ENCODE measurements at regions not wholly inside any gene's neighbourhood (a gene's known extent, or its start where the extent isn't known, plus 50 kb on each side); places are given as distances from the start of the nearest gene placed in this dataset.

DNA sequence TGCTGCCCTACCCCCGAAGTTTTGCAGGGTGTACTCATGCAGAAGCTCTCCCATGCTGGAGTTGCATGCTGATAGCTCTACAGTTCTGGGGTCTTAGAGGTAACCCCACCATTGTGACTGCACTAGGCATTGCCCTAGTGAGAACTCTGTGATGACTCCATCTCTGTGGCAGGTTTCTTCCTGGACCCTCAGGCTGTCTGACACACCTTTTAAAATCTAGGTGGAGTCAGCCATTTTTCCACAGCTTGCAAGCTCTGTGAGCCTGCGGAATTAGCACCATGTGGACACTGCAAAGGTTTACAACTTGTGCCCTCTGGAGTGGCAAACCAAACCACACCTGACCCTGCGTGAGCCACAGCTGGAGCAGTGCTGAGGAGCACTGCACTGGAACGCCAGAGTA lies 636.2 kb upstream of the SPRY2 start:
- ATAC-seq: no peak
- WGBS, 3 donors: 87 to 94% (median 91%) methylated on average over 4 of the region's 4 CpGs
- Histone ChIP-seq H3K27me3 (ENCODE audit: insufficient read depth in 3 of 3, low read length in 2 of 3) (no peaks in the 10 kb centered on the region), H3K36me3 (ENCODE audit: insufficient read depth in 1 of 2, low read depth in 1 of 2) (no peaks in the 10 kb centered on the region), H3K4me1 (no peaks in the 10 kb centered on the region), H3K4me3 (no peak overlapping the region), H3K27ac (no peak overlapping the region), H3K9me3 (no peaks in the 10 kb centered on the region)
- TF ChIP-seq, protein P1, sequence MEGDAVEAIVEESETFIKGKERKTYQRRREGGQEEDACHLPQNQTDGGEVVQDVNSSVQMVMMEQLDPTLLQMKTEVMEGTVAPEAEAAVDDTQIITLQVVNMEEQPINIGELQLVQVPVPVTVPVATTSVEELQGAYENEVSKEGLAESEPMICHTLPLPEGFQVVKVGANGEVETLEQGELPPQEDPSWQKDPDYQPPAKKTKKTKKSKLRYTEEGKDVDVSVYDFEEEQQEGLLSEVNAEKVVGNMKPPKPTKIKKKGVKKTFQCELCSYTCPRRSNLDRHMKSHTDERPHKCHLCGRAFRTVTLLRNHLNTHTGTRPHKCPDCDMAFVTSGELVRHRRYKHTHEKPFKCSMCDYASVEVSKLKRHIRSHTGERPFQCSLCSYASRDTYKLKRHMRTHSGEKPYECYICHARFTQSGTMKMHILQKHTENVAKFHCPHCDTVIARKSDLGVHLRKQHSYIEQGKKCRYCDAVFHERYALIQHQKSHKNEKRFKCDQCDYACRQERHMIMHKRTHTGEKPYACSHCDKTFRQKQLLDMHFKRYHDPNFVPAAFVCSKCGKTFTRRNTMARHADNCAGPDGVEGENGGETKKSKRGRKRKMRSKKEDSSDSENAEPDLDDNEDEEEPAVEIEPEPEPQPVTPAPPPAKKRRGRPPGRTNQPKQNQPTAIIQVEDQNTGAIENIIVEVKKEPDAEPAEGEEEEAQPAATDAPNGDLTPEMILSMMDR (IDR thresholded peaks at IDR 0.05): no peak
- no peak for DNase-seq
- intact Hi-C loops (cut with DNase I): loop anchor here in 1 of 2 donors (5.0 kb wide), 1 partner anchor 40 kb away; no protein-coding TSS in a partner anchor

GRCh38 chr13:80975903-80976302 lies 635.0 kb upstream of the SPRY2 start:
- DNase-seq (no peak), ATAC-seq (no peak)
- intact Hi-C loops (cut with DNase I): loop anchor here in 1 of 2 donors (5.0 kb wide), 1 partner anchor 41 kb away; no protein-coding TSS in a partner anchor
- H3K4me3 ChIP-seq: no peak overlapping the region
- no peaks in the 10 kb centered on the region for H3K27me3 ChIP-seq (ENCODE audit: insufficient read depth in 3 of 3, low read length in 2 of 3)
- TF ChIP-seq, protein P1 (IDR thresholded peaks at IDR 0.05): no peak
- H3K36me3 ChIP-seq (ENCODE audit: insufficient read depth in 1 of 2, low read depth in 1 of 2): no peaks in the 10 kb centered on the region
- WGBS, 3 donors: 92 to 95% (median 94%) methylated on average over 4 of the region's 4 CpGs
- no peaks in the 10 kb centered on the region for H3K4me1 ChIP-seq
- no peak overlapping the region for H3K27ac ChIP-seq
- no peaks in the 10 kb centered on the region for H3K9me3 ChIP-seq

- Histone ChIP-seq H3K36me3 (ENCODE audit: insufficient read depth in 1 of 2, low read depth in 1 of 2) (no peaks in the 10 kb centered on the region), H3K27me3 (ENCODE audit: insufficient read depth in 3 of 3, low read length in 2 of 3) (no peaks in the 10 kb centered on the region), H3K27ac (no peak overlapping the region), H3K4me1 (no peaks in the 10 kb centered on the region), H3K4me3 (no peak overlapping the region), H3K9me3 (no peaks in the 10 kb centered on the region)
- no peak for DNase-seq
- WGBS, 3 donors: 91 to 93% (median 91%) methylated on average over 2 of the region's 2 CpGs
- intact Hi-C loops (cut with DNase I): no loop called here
- no peak for ATAC-seq
- TF ChIP-seq, protein P1 (IDR thresholded peaks at IDR 0.05): no peak
Observed at GRCh38 chr13:80973721-80974120, 632.8 kb upstream of the SPRY2 start.

GRCh38 chr13:80972857-80973478 lies 632.0 kb upstream of the SPRY2 start:
- Histone ChIP-seq H3K27ac (no peak overlapping the region), H3K36me3 (ENCODE audit: insufficient read depth in 1 of 2, low read depth in 1 of 2) (no peaks in the 10 kb centered on the region), H3K4me1 (no peaks in the 10 kb centered on the region), H3K9me3 (no peaks in the 10 kb centered on the region), H3K4me3 (no peak overlapping the region), H3K27me3 (ENCODE audit: insufficient read depth in 3 of 3, low read length in 2 of 3) (no peaks in the 10 kb centered on the region)
- ATAC-seq (no peak), DNase-seq (no peak)
- intact Hi-C loops (cut with DNase I): no loop called here
- TF ChIP-seq, protein P1 (IDR thresholded peaks at IDR 0.05): no peak
- 93 to 96% (median 94%) methylated on average over 2 of the region's 2 CpGs for WGBS, 3 donors

GRCh38 chr13:80965097-80965496 lies 624.2 kb upstream of the SPRY2 start:
- no peak overlapping the region for H3K4me3 ChIP-seq
- H3K36me3 ChIP-seq (ENCODE audit: insufficient read depth in 1 of 2, low read depth in 1 of 2): no peaks in the 10 kb centered on the region
- intact Hi-C loops (cut with DNase I): no loop called here
- DNase-seq (no peak), ATAC-seq (no peak)
- H3K4me1 ChIP-seq: no peaks in the 10 kb centered on the region
- H3K27ac ChIP-seq: no peak overlapping the region
- TF ChIP-seq, protein P1 (IDR thresholded peaks at IDR 0.05): no peak
- H3K9me3 ChIP-seq: no peaks in the 10 kb centered on the region
- H3K27me3 ChIP-seq (ENCODE audit: insufficient read depth in 3 of 3, low read length in 2 of 3): no peaks in the 10 kb centered on the region
